NCI-H460 (cell line): ENCODE measurements at regions not wholly inside any gene's neighbourhood (a gene's known extent, or its start where the extent isn't known, plus 50 kb on each side); places are given as distances from the start of the nearest gene placed in this dataset.

Experiments
- DNase-seq: peaks from one replicate; pipeline ENCODE4 v3.0.0-alpha.2; 2016; ENCODE audit warnings: low read depth; ENCODE audit errors: extremely low read depth

DNA sequence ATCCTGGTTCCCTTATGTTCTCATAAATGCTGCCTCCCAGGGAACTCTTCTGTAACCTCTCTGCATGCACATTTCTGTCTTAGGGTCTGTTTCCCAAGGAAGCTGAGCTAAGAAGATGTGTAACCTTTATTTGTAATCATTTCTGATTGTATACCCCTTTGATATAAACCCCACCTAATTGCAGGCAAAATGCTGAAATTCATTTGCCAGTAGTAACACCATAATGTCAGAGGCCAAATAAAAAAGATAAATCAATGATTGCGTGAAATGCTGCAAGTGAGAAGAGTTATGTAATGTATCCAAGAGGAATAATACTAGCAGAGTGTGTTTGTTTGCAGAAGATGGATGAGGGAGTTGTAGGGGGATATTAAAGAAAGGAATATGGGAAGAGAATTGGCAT, 822.6 kb upstream of the GRAMD2B start:
- DNase-seq: no peak

GRCh38 chr5:125602184-125602583, 821.0 kb upstream of the GRAMD2B start:
- DNase-seq: no peak

- DNase-seq: no peak
These were observed 819.9 kb upstream of the GRAMD2B start for GRCh38 chr5:125603321-125603720.

DNA sequence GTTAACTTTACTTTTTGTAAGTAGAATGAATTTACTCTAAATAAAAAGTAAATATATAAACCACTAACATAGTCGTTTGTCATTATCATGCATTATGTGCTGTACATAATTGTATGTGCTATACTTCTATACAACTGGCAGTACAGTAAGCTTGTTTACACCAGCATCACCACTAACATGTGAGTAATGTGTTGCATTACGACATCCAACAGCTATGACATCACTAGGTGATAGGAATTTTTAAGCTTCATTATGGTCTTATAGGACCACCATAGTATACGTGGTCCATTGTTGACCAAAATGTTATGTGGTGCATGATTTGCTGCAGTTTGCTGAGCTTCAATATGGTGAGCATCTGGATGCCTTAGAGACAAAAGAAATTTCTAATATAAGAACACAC, 819.1 kb upstream of the GRAMD2B start:
- no peak for DNase-seq

GRCh38 chr5:125607018-125607417, 816.2 kb upstream of the GRAMD2B start:
- no peak for DNase-seq

DNA sequence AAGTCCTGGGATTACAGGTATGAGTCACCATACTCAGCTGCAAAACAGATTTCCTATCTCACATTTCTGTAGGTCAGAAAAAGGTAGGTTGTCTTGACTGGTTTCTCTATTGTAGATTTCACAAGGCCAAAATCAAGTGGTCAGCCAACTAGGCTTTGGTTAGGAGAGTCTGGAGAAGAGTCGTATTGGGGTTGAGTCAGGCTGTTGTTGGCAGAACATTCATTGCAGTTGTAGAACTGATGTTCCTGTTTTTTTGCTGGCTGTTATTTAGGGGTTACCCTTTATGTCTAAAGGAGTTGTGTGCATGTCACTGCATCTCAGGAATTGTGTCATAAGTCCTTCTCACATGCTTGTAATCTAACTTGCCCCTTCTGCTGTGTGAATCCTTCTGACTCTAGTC, 814.2 kb upstream of the GRAMD2B start:
- DNase-seq: no peak

DNA sequence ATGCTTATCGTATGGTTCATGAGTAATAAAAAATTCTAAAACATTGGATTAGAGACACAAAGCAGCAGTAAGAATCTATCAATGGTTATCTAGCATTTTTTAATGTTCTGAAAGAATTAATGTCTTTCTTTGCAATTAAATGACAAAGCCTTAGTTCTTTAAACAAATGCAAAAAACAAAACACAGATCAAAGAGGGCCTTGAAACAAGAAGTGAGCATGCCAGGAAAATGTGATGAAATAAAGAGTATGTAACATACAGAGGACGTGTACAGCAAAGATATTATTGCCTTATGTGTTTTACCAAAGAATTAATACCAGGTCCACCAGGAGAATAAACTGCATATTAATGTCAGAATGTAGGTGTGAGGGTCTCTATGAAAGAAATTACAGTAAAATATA, 812.3 kb upstream of the GRAMD2B start:
- DNase-seq: no peak

- DNase-seq: no peak
These were observed 811.7 kb upstream of the GRAMD2B start for GRCh38 chr5:125611541-125611940.

- DNase-seq: no peak
These were observed 811.0 kb upstream of the GRAMD2B start for GRCh38 chr5:125612181-125612721.

GRCh38 chr5:125612776-125613175, 810.4 kb upstream of the GRAMD2B start:
- DNase-seq: no peak

- no peak for DNase-seq
These were observed 793.0 kb upstream of the GRAMD2B start for GRCh38 chr5:125630237-125630636.

GRCh38 chr5:125633523-125633922, 789.7 kb upstream of the GRAMD2B start:
- DNase-seq: no peak

- no peak for DNase-seq
These were observed 788.9 kb upstream of the GRAMD2B start for GRCh38 chr5:125634216-125634835.

- DNase-seq: no peak
These were observed 783.4 kb upstream of the GRAMD2B start for GRCh38 chr5:125639858-125640257.

DNA sequence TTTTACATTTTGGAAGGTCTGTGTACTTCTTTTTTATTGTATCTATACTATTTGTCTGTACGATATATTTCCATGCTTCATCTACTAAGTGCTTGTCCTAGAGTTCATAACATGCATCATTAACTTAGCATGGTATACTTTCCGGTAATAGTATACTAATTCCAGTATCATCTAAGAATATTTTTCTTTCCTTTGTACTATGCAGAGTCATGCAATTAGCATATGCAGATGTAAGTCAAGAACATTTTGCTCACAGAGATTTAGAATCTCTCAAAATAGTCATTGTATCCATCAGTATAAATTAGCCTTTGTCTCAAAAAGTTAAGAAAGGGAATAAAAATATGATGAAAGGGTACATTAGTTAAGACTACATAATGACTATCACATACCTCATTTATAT, 770.4 kb upstream of the GRAMD2B start:
- DNase-seq: no peak

DNA sequence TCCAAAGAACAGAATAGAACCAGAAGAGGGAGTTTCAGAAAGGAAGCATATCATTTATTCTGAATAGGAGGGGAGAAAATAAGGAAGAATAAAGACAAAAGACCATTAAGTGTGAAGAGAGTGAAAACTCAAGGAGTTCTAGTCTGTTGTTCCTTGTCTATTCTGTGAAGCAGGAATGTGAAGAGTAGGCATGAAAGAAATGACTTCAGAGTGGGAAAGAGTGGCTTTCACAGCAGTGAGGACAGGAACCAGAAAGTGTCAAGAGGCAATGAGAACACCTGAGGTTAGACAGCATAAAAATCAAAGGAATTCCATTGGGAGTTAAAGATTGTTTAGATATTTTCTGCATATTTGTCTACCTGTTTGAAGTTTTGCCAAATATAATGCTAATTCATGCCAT, 768.8 kb upstream of the GRAMD2B start:
- DNase-seq: no peak

- DNase-seq: no peak
These were observed 768.1 kb upstream of the GRAMD2B start for GRCh38 chr5:125655156-125655555.

GRCh38 chr5:125657936-125658335, 765.3 kb upstream of the GRAMD2B start:
- no peak for DNase-seq

- DNase-seq: no peak
These were observed 763.7 kb upstream of the GRAMD2B start for GRCh38 chr5:125659316-125660023.

DNA sequence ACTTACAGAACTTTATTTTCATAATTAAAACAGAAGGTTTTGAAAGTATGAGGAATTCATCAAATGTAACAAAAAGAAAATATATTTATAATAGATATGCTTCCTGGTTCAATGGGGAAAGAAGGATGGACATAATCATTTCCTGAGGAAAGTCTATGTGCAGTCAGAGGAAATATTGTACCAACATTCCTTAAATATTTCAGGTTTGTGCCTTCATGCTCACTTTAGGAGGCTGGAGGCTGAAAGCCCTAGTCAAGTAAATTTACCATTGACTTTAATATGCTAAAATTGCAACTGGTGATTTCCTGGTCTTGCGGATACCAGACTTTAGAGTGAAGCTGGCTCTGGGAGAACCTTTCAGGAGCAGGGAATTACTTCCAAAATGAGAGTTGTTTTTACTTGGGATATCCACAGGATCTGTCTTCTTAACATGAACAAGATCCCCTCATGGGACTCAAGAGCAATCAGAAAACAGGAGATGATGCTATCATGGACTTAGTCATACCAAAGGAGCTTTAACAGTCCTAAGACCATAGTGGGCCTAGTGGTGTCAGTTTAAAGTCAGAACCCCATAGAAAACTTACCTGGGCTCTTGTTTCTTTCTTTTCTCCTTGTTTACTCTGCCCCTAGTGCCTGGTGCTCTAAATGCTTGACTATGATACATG, 762.8 kb upstream of the GRAMD2B start:
- DNase-seq: no peak

DNA sequence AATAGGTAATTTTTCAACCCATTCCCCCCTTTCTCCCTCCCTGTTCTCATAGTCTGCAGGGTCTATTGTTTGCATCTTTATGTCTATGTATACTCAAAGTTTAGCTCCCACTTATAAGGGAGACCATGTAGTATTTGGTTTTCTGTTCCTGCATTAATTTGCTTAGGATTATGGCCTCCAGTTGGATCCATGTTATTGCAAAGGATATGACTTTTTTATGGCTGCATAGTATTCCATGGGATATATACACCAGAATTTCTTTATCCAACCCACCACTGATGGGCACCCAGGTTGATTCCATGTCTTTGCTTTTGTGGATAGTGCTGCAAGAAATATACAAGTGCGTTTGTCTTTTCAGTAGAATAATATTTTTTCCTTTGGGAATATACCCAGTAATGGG, 761.6 kb upstream of the GRAMD2B start:
- DNase-seq: no peak

DNA sequence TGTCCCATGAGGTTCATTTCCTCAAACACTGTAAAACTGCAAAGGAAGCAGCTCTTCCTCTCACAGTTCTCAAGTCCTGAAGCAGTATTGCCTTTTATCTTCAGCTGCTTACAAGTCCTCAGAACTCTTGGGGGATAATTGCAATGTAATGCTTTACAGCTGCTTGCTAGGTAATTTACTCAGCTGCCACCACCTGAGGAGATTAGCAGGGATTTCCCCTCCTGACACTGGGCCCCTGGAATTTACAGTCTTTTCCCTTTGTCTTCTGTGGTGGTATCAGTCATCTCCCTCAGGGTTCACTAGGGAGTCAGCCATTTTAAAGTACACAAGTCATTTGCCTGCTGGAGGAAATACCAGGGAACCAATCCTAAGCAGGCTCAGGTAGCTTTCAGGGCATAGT, 754.3 kb upstream of the GRAMD2B start:
- no peak for DNase-seq
